ENCODE measurements at regions not wholly inside any gene's neighbourhood (a gene's known extent, or its start where the extent isn't known, plus 50 kb on each side); places are given as distances from the start of the nearest gene placed in this dataset.

GRCh38 chr6:82076916-82077315 lies 170.6 kb downstream of the IBTK start:
- H3K9me3 Mint-ChIP-seq (ENCODE audit: low read depth) = peaks cover 4% of the 10 kb centered on the region
- TF ChIP-seq, protein P1, sequence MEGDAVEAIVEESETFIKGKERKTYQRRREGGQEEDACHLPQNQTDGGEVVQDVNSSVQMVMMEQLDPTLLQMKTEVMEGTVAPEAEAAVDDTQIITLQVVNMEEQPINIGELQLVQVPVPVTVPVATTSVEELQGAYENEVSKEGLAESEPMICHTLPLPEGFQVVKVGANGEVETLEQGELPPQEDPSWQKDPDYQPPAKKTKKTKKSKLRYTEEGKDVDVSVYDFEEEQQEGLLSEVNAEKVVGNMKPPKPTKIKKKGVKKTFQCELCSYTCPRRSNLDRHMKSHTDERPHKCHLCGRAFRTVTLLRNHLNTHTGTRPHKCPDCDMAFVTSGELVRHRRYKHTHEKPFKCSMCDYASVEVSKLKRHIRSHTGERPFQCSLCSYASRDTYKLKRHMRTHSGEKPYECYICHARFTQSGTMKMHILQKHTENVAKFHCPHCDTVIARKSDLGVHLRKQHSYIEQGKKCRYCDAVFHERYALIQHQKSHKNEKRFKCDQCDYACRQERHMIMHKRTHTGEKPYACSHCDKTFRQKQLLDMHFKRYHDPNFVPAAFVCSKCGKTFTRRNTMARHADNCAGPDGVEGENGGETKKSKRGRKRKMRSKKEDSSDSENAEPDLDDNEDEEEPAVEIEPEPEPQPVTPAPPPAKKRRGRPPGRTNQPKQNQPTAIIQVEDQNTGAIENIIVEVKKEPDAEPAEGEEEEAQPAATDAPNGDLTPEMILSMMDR (IDR thresholded peaks at IDR 0.05) = peak; percentile 75
- no peaks in the 10 kb centered on the region for H3K27me3 Mint-ChIP-seq (ENCODE audit: low read depth)
- no peaks in the 10 kb centered on the region for H3K36me3 Mint-ChIP-seq (ENCODE audit: low read depth)
- no peak overlapping the region for H3K4me3 Mint-ChIP-seq (ENCODE audit: unreplicated experiment)
- H3K27ac Mint-ChIP-seq (ENCODE audit: unreplicated experiment) = peak overlapping the region; percentile 37
- peaks cover 47% of the 10 kb centered on the region for H3K4me1 Mint-ChIP-seq (ENCODE audit: low read depth)
- DNase-seq (ENCODE audit: low spot score) = no peak

- H3K27me3 Mint-ChIP-seq (ENCODE audit: low read depth) = no peaks in the 10 kb centered on the region
- H3K4me1 Mint-ChIP-seq (ENCODE audit: low read depth) = peaks cover 34% of the 10 kb centered on the region
- DNase-seq (ENCODE audit: low spot score) = no peak
- H3K36me3 Mint-ChIP-seq (ENCODE audit: low read depth) = no peaks in the 10 kb centered on the region
- H3K9me3 Mint-ChIP-seq (ENCODE audit: low read depth) = peaks cover 2% of the 10 kb centered on the region
- TF ChIP-seq, protein P1 (IDR thresholded peaks at IDR 0.05) = no peak
- H3K4me3 Mint-ChIP-seq (ENCODE audit: unreplicated experiment) = no peak overlapping the region
- no peak overlapping the region for H3K27ac Mint-ChIP-seq (ENCODE audit: unreplicated experiment)
Measured at GRCh38 chr6:82074556-82074955, 173.0 kb downstream of the IBTK start.

GRCh38 chr6:82073484-82073883 lies 174.1 kb downstream of the IBTK start:
- H3K4me1 Mint-ChIP-seq (ENCODE audit: low read depth) = peaks cover 26% of the 10 kb centered on the region
- H3K4me3 Mint-ChIP-seq (ENCODE audit: unreplicated experiment) = no peak overlapping the region
- no peak for DNase-seq (ENCODE audit: low spot score)

DNA sequence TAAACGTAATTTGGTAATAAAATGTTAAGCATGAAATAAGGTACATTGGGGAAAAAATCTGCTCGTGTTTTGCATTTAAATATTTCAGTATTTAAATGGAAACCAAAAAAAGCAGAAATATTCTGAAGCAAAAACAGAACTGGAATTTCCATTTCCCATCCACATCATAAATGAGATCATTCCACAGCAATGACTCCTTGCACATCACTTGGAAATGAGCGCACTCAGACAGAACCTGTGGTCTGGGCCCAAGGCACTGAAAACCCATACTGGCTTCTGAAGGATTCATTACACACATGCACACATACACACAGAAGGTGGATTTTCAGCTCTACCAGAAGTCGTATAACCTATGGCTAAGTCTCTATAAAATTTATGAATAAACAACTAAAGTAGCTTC lies 174.8 kb downstream of the IBTK start:
- H3K36me3 Mint-ChIP-seq (ENCODE audit: low read depth) = no peaks in the 10 kb centered on the region
- TF ChIP-seq, protein P1 (IDR thresholded peaks at IDR 0.05) = no peak
- no peaks in the 10 kb centered on the region for H3K27me3 Mint-ChIP-seq (ENCODE audit: low read depth)
- H3K27ac Mint-ChIP-seq (ENCODE audit: unreplicated experiment) = peak overlapping the region; percentile 90
- peaks cover 23% of the 10 kb centered on the region for H3K4me1 Mint-ChIP-seq (ENCODE audit: low read depth)
- H3K9me3 Mint-ChIP-seq (ENCODE audit: low read depth) = no peaks in the 10 kb centered on the region
- no peak for DNase-seq (ENCODE audit: low spot score)
- no peak overlapping the region for H3K4me3 Mint-ChIP-seq (ENCODE audit: unreplicated experiment)

More at GRCh38 chr6:82073484-82073883, 174.1 kb downstream of the IBTK start:
- no peaks in the 10 kb centered on the region for H3K9me3 Mint-ChIP-seq (ENCODE audit: low read depth)
- no peaks in the 10 kb centered on the region for H3K36me3 Mint-ChIP-seq (ENCODE audit: low read depth)
- H3K27ac Mint-ChIP-seq (ENCODE audit: unreplicated experiment) = peak overlapping the region; percentile 90
- TF ChIP-seq, protein P1 (IDR thresholded peaks at IDR 0.05) = no peak
- no peaks in the 10 kb centered on the region for H3K27me3 Mint-ChIP-seq (ENCODE audit: low read depth)

GRCh38 chr6:82072121-82072521 lies 175.4 kb downstream of the IBTK start:
- Mint-ChIP-seq H3K36me3 (ENCODE audit: low read depth) (no peaks in the 10 kb centered on the region), H3K9me3 (ENCODE audit: low read depth) (no peaks in the 10 kb centered on the region), H3K27me3 (ENCODE audit: low read depth) (no peaks in the 10 kb centered on the region), H3K27ac (ENCODE audit: unreplicated experiment) (peak overlapping the region; percentile 90), H3K4me3 (ENCODE audit: unreplicated experiment) (no peak overlapping the region), H3K4me1 (ENCODE audit: low read depth) (peaks cover 21% of the 10 kb centered on the region)
- TF ChIP-seq, protein P1 (IDR thresholded peaks at IDR 0.05) = no peak
- DNase-seq (ENCODE audit: low spot score) = no peak

Measured in chondrocyte (in vitro differentiated cells).